KOPT-K1 (cell line): ENCODE measurements at regions not wholly inside any gene's neighbourhood (a gene's known extent, or its start where the extent isn't known, plus 50 kb on each side); places are given as distances from the start of the nearest gene placed in this dataset.
"Not testable (repeated sequence)": the region's sequence is repeated elsewhere in the genome, so short reads cannot be mapped to it uniquely, and the experiment has no call there.

Experiments
- H3K27ac ChIP-seq: fragments of 200-600 bp; sonication (generic); 2 replicates; pipeline ENCODE4 v1.5.1; 2016; ENCODE audit warnings: antibody characterized with exemption, mild to moderate bottlenecking, low read depth, low read length; ENCODE audit not compliant: poor library complexity, severe bottlenecking
- H3K36me3 ChIP-seq: fragments of 200-600 bp; sonication (generic); 2 replicates; pipeline ENCODE4 v1.5.1; 2017; ENCODE audit warnings: antibody characterized with exemption, mild to moderate bottlenecking, low read length, moderate library complexity; ENCODE audit not compliant: insufficient read depth
- H3K9me3 ChIP-seq: fragments of 200-600 bp; sonication (generic); 2 replicates; pipeline ENCODE4 v1.5.1; 2017; ENCODE audit warnings: antibody characterized with exemption, low read length, mild to moderate bottlenecking; ENCODE audit not compliant: insufficient read depth, poor library complexity, severe bottlenecking

- Histone ChIP-seq H3K27ac (no peak overlapping the region), H3K9me3 (no peaks in the 10 kb centered on the region), H3K36me3 (no peaks in the 10 kb centered on the region)
These were observed 373.3 kb upstream of the SEMA6A start for GRCh38 chr5:116947691-116948528.

DNA sequence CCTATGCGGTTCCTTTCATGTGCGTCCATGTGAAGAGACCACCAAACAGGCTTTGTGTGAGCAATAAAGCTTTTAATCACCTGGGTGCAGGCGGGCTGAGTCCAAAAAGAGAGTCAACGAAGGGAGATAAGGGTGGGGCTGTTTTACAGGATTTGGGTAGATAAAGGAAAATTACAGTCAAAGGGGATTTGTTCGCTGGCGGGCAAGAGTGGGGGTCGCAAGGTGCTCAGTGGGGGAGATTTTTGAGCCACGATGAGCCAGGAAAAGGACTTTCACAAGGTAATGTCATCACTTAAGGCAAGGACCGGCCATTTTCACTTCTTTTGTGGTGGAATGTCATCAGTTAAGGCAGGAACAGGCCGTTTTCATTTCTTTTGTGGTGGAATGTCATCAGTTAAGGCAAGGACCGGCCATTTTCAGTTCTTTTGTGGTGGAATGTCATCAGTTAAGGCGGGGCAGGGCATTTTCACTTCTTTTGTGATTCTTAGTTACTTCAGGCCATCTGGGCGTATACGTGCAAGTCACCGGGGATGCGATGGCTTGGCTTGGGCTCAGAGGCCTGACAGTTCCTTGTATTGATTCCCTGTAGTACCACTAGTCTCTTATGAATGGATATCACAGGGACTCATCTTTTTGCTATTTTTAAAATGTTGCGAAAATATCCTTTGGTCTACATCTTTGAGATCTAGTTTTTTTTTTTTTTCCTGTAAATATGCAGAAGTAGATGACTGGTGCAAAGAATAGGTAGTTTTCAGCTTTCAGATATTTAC is 371.2 kb upstream of the SEMA6A start:
- not testable (repeated sequence) for H3K27ac ChIP-seq

GRCh38 chr5:116944183-116944582 is 369.6 kb upstream of the SEMA6A start:
- Histone ChIP-seq H3K27ac (no peak overlapping the region), H3K36me3 (no peaks in the 10 kb centered on the region), H3K9me3 (no peaks in the 10 kb centered on the region)

More for the DNA sequence above, 371.2 kb upstream of the SEMA6A start:
- not testable (repeated sequence) for H3K36me3 ChIP-seq, H3K9me3 ChIP-seq

GRCh38 chr5:116942622-116943021 is 368.0 kb upstream of the SEMA6A start:
- no peaks in the 10 kb centered on the region for H3K36me3 ChIP-seq
- no peak overlapping the region for H3K27ac ChIP-seq
- no peaks in the 10 kb centered on the region for H3K9me3 ChIP-seq

- Histone ChIP-seq H3K36me3 (no peaks in the 10 kb centered on the region), H3K27ac (no peak overlapping the region), H3K9me3 (no peaks in the 10 kb centered on the region)
These were observed 365.0 kb upstream of the SEMA6A start for GRCh38 chr5:116939641-116940040.

GRCh38 chr5:116938488-116938887 is 363.9 kb upstream of the SEMA6A start:
- no peaks in the 10 kb centered on the region for H3K9me3 ChIP-seq
- H3K27ac ChIP-seq, result no peak overlapping the region
- H3K36me3 ChIP-seq, result no peaks in the 10 kb centered on the region

- H3K9me3 ChIP-seq, result no peaks in the 10 kb centered on the region
- no peak overlapping the region for H3K27ac ChIP-seq
- no peaks in the 10 kb centered on the region for H3K36me3 ChIP-seq
These were observed 361.0 kb upstream of the SEMA6A start for GRCh38 chr5:116935561-116936162.

DNA sequence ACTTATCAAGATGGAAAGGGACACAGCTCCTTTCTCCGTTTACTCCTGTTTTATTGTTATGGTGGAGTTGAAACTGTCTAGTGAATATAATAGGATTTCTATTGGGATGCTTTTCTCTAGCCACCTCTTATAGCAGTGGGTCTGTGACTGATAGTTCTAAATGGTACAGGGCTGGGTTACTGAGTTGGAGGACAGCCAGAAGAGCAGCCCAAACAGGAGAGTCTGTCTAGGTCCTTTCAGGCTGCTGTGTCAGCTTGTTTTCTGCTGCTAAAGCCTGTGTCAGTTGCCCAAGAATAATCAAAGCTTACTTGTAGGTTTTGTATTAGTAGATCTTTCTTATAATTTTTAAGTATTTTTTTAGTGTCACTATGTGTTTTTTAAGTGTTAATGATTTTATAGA is 356.0 kb upstream of the SEMA6A start:
- Histone ChIP-seq H3K9me3 (no peaks in the 10 kb centered on the region), H3K27ac (no peak overlapping the region)

GRCh38 chr5:116923344-116923743 is 348.7 kb upstream of the SEMA6A start:
- Histone ChIP-seq H3K9me3 (no peaks in the 10 kb centered on the region), H3K27ac (no peak overlapping the region), H3K36me3 (no peaks in the 10 kb centered on the region)

More for the DNA sequence above, 356.0 kb upstream of the SEMA6A start:
- no peaks in the 10 kb centered on the region for H3K36me3 ChIP-seq

- H3K36me3 ChIP-seq, result no peaks in the 10 kb centered on the region
- H3K27ac ChIP-seq, result no peak overlapping the region
- H3K9me3 ChIP-seq, result no peaks in the 10 kb centered on the region
These were observed 347.9 kb upstream of the SEMA6A start for GRCh38 chr5:116922532-116922931.

DNA sequence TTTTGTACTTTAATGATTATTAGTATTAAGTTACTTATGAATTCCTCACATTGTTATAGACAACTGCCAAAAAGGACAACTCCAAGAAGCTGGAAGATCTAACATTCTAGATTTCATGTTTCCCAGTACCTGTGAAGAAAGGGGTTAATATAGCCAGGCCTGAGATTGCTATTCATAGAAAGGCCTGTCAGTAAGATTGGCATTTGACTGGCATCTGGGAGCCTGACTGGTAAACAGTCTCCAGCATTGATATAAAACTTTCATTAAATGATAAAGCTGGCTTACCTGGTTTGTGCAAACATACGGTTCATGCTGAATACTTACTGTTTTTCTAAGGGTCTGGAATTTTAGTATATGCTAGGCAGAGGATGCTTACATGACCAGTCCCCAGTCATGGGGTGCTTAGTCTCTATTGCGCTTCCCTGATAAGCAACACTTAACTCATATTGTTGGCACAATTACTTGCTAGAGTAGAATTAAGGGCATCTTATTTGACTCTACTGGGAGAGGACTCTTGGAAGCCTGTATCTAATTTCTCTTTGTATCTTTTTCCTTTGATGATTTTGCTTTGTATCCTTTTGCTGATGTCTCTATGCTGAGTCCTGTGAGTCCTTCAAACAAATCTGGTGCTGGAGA is 340.4 kb upstream of the SEMA6A start:
- H3K9me3 ChIP-seq, result no peaks in the 10 kb centered on the region
- no peaks in the 10 kb centered on the region for H3K36me3 ChIP-seq
- H3K27ac ChIP-seq, result no peak overlapping the region

DNA sequence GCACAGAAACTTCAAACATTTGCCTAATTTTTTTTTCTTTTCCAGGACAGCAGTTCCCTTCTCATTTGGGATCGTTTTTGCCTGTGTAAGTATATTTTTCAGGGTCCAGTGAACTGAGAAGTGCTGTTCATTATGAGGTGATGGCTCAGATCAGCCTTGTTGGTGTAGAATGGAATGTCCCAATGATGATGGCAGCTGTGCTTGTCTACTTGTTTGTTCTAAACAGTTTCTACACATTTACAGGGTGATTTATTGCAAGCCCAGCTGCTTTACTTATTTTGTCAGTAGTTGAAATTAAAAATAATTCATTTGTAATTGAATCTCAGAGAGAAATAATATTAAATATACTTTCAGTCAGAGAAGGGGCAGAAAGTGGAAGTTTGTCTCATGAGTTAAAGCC is 337.6 kb upstream of the SEMA6A start:
- no peaks in the 10 kb centered on the region for H3K36me3 ChIP-seq
- no peaks in the 10 kb centered on the region for H3K9me3 ChIP-seq
- H3K27ac ChIP-seq, result no peak overlapping the region

GRCh38 chr5:116911074-116911473 is 336.5 kb upstream of the SEMA6A start:
- Histone ChIP-seq H3K36me3 (no peaks in the 10 kb centered on the region), H3K9me3 (no peaks in the 10 kb centered on the region), H3K27ac (no peak overlapping the region)

DNA sequence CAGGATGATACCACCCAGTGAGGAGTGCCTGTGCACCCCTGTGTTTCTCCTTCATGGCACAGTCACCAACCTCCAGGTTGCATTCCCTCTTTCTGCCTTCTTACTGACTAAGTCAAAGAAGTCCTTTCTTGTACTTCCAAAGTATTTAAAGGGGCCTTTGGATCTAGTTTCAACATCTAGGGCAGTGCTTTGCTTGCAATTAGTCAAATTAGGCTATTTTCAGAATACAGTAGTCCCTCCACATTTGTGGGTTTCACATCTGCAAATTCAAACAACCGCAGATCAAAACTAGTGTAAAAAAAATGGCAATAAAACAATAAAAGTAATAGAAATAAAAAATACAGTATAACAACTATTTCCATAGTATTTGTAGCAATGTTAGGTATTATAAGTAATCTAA is 333.9 kb upstream of the SEMA6A start:
- no peaks in the 10 kb centered on the region for H3K9me3 ChIP-seq
- no peaks in the 10 kb centered on the region for H3K36me3 ChIP-seq
- no peak overlapping the region for H3K27ac ChIP-seq

- H3K9me3 ChIP-seq, result no peaks in the 10 kb centered on the region
- no peaks in the 10 kb centered on the region for H3K36me3 ChIP-seq
- no peak overlapping the region for H3K27ac ChIP-seq
These were observed 331.3 kb upstream of the SEMA6A start for GRCh38 chr5:116905885-116906284.
